Spleen (tissue), 11 donors: ENCODE measurements at regions not wholly inside any gene's neighbourhood (a gene's known extent, or its start where the extent isn't known, plus 50 kb on each side); places are given as distances from the start of the nearest gene placed in this dataset.

Experiments
- DNase-seq: peaks from one replicate; pipeline ENCODE4 v3.0.0-alpha.2; 2020
- H3K27ac ChIP-seq, 8 donors: fragments of 200-600 bp; sonication (generic) in 7 of 8; 1 replicate in 4 of 8; 2 replicates in 4 of 8; pipeline versions ENCODE4 v1.5.0 to v1.8.0; 2016 to 2021; ENCODE audit warnings: inconsistent platforms in 4 of 8, mild to moderate bottlenecking in 4 of 8, moderate library complexity in 1 of 8
- H3K27me3 ChIP-seq, 7 donors: fragments of 200-600 bp; sonication (generic) in 6 of 7; replicated peaks in 1 of 7; 1 replicate in 4 of 7; 2 replicates in 3 of 7; pipeline versions ENCODE4 v1.5.0 to v1.8.0; 2016 to 2021; ENCODE audit warnings: inconsistent platforms in 3 of 7, mild to moderate bottlenecking in 1 of 7
- H3K36me3 ChIP-seq, 6 donors: fragments of 200-600 bp; sonication (generic) in 5 of 6; 1 replicate in 4 of 6; 2 replicates in 2 of 6; pipeline versions ENCODE4 v1.5.0 to v1.8.0; 2016 to 2021; ENCODE audit warnings: inconsistent platforms in 2 of 6
- H3K4me1 ChIP-seq, 6 donors: fragments of 200-600 bp; sonication (generic) in 5 of 6; 1 replicate in 3 of 6; 2 replicates in 3 of 6; pipeline versions ENCODE4 v1.5.0 to v1.8.0; 2016 to 2021; ENCODE audit warnings: inconsistent platforms in 3 of 6
- H3K4me3 ChIP-seq, 8 donors: fragments of 200-600 bp; sonication (generic) in 7 of 8; 1 replicate in 4 of 8; 2 replicates in 4 of 8; pipeline versions ENCODE4 v1.5.0 to v1.8.0; 2016 to 2021; ENCODE audit warnings: inconsistent platforms in 4 of 8, mild to moderate bottlenecking in 4 of 8, moderate library complexity in 2 of 8
- H3K9me3 ChIP-seq, 8 donors: fragments of 200-600 bp; sonication (generic) in 7 of 8; 1 replicate in 4 of 8; 2 replicates in 4 of 8; pipeline versions ENCODE4 v1.5.0 to v1.8.0; 2016 to 2021; ENCODE audit warnings: inconsistent platforms in 4 of 8
- POLR2A ChIP-seq, 3 donors: fragments of 450-650 bp; IDR thresholded peaks; one replicate each; pipeline ENCODE4 v1.5.1; 2017; ENCODE audit warnings: antibody characterized with exemption in 3 of 3, mild to moderate bottlenecking in 1 of 3
- POLR2AphosphoS5 ChIP-seq, 3 donors: sonication (generic); formaldehyde crosslinking; IDR thresholded peaks; one replicate each; pipeline ENCODE4 v1.5.1; 2017; ENCODE audit warnings: antibody characterized with exemption in 3 of 3
- WGBS, 5 donors: extraction: QIAGEN DNeasy Blood & Tissue Kit in 3 of 5; methylation state at CpG; one replicate each; pipeline versions ENCODE4 v1.1.5 to v1.1.7; 2013 to 2018; 5-methylcytosine and 5-hydroxymethylcytosine counted together
- intact Hi-C: fragments of 100-400 bp; cut with DNase I; formaldehyde crosslinking; loops from one replicate; pipeline ENCODE4 v1.15.0; 2023; ENCODE audit warnings: low total_unique reads
- TF ChIP-seq, protein P1 (sequence below), 11 experiments: fragments of 200-600 bp in 7 of 11; fragments of 450-650 bp in 4 of 11; sonication (generic) in 4 of 11; IDR thresholded peaks in 8 of 11; conservative IDR thresholded peaks in 3 of 11; 1 replicate in 7 of 11; 2 replicates in 4 of 11; pipeline versions ENCODE4 v1.4.0 to v1.8.0; 2016 to 2021; ENCODE audit warnings: antibody characterized with exemption in 11 of 11, inconsistent platforms in 4 of 11, mild to moderate bottlenecking in 1 of 11
- donor health status: healthy with polysubstance abuse.
- donor health status: DM: no; HTN: no; CAD: no; lungs with moderate emphysema.
- donor health status: DM: no; HTN: no; CAD: no.
- donor health status: Bipolar disorder and iron deficiency.
- donor health status: healthy.
- donor health status: DM: no; HTN: no; CAD: no.
- donor health status: DM: yes; HTN: yes; CAD: no.

DNA sequence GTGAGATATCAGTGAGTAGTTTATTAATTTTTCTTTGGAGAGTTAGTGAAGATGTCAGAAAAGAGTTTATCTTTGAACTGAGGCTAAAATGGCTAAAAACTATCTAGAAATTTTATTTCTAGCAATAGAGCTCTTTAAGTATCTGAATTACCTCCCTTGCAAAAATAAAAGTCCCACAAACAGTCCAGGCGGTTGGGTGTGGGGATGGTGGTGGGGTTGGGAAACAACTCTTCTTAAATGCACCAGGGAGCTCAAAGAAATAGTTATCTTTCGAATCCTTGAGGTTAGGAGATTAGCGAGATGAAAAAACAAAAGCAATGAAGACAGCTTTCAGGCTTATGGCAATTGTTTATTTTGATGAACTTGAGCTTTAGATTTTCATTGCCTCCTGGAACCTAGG is 1299.1 kb upstream of the ADGRB3 start:
- 65 to 86% (median 76%) methylated on average over 3 of the region's 3 CpGs for WGBS, 5 donors
- no peaks in the 10 kb centered on the region for H3K27me3 ChIP-seq
- TF ChIP-seq, protein P1, sequence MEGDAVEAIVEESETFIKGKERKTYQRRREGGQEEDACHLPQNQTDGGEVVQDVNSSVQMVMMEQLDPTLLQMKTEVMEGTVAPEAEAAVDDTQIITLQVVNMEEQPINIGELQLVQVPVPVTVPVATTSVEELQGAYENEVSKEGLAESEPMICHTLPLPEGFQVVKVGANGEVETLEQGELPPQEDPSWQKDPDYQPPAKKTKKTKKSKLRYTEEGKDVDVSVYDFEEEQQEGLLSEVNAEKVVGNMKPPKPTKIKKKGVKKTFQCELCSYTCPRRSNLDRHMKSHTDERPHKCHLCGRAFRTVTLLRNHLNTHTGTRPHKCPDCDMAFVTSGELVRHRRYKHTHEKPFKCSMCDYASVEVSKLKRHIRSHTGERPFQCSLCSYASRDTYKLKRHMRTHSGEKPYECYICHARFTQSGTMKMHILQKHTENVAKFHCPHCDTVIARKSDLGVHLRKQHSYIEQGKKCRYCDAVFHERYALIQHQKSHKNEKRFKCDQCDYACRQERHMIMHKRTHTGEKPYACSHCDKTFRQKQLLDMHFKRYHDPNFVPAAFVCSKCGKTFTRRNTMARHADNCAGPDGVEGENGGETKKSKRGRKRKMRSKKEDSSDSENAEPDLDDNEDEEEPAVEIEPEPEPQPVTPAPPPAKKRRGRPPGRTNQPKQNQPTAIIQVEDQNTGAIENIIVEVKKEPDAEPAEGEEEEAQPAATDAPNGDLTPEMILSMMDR (IDR thresholded peaks at IDR 0.05 in 8 of 11, conservative IDR thresholded peaks at IDR 0.05 in 3 of 11) = no peak
- TF ChIP-seq POLR2AphosphoS5 (IDR thresholded peaks at IDR 0.05) (no peak), POLR2A (IDR thresholded peaks at IDR 0.05) (no peak)
- no peak overlapping the region for H3K27ac ChIP-seq
- H3K4me1 ChIP-seq = no peaks in the 10 kb centered on the region
- no peak overlapping the region for H3K4me3 ChIP-seq
- intact Hi-C loops = no loop called here
- no peak for DNase-seq
- no peaks in the 10 kb centered on the region for H3K36me3 ChIP-seq
- H3K9me3 ChIP-seq = no peaks in the 10 kb centered on the region

DNA sequence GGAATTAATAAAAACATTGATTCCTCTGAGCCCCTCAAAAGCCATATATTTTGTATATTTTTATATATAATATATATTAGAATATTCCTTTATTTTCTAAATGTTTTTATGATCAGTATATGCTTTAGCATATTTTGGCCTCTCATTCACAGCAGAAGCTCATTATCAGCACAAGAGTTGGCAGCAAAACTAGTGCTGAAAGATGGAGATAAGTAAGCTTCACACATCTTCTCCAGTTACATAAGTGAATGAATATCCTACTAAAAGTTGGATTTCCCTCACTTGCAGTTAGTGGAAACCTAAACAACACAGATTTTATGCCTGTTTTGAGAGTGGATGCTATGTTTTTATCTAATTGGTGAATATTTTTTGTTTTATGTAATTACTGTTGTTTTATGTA is 1303.8 kb upstream of the ADGRB3 start:
- no peaks in the 10 kb centered on the region for H3K4me1 ChIP-seq
- no peaks in the 10 kb centered on the region for H3K27me3 ChIP-seq
- peaks cover 0 to 5% (median 0%) of the 10 kb centered on the region in 8 donors for H3K9me3 ChIP-seq
- TF ChIP-seq POLR2A (IDR thresholded peaks at IDR 0.05) (no peak), POLR2AphosphoS5 (IDR thresholded peaks at IDR 0.05) (no peak)
- TF ChIP-seq, protein P1 (IDR thresholded peaks at IDR 0.05 in 8 of 11, conservative IDR thresholded peaks at IDR 0.05 in 3 of 11) = no peak
- H3K36me3 ChIP-seq = no peaks in the 10 kb centered on the region
- no peak for DNase-seq
- no peak overlapping the region for H3K27ac ChIP-seq
- intact Hi-C loops = no loop called here
- H3K4me3 ChIP-seq = no peak overlapping the region

DNA sequence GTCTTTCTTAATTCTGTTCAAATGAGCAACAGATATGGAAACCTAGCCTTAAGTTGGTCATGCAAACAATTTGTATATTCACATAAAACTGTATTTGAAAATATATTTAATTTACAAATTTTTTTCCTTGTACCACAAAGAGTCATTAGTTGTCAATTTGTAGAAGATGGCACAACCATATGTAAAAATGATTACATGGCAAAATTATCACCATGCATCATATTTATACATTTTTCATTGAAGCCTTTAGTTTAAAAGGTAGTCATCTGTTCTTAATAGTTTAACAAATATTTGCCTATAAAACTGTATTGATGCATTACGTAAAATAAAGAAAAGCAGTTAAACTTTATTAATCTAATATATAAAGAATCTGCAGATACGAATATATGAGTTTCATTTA is 1306.8 kb upstream of the ADGRB3 start:
- Histone ChIP-seq H3K4me1 (no peaks in the 10 kb centered on the region), H3K27ac (no peak overlapping the region), H3K27me3 (no peaks in the 10 kb centered on the region), H3K36me3 (no peaks in the 10 kb centered on the region), H3K9me3 (peaks cover 0 to 12% (median 2%) of the 10 kb centered on the region in 8 donors), H3K4me3 (no peak overlapping the region)
- intact Hi-C loops = no loop called here
- TF ChIP-seq, protein P1 (IDR thresholded peaks at IDR 0.05 in 8 of 11, conservative IDR thresholded peaks at IDR 0.05 in 3 of 11) = no peak
- TF ChIP-seq POLR2AphosphoS5 (IDR thresholded peaks at IDR 0.05) = no peak
- TF ChIP-seq POLR2A (IDR thresholded peaks at IDR 0.05) = no peak
- 59 to 86% (median 66%) methylated on average over 2 of the region's 2 CpGs for WGBS, 5 donors
- no peak for DNase-seq

DNA sequence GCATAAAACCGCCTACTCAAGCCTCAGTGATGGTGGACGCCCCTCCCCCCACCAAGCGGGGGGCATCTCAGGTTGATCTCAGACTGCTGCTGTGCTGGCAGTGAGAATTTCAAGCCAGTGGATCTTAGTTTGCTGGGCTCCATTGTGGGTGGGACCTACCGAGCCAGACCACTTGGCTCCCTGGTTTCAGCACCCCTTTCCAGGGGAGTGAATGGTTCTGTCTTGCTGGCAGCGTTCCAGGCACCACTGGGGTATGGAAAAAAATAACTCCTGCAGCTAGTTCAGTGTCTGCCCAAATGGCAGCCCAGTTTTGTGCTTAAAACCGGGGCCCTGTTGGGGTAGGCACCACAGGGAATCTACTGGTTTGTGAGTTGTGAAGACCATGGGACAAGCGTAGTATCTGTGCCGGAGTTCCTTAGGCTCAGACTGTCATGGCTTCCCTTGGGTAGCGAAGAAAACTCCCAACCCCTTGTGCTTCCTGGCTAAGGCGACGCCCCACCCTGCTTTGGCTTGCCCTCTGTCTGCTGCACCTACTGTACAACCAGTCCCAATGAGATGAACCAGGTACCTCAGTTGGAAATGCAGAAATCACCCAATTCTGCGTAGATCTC is 1334.5 kb upstream of the ADGRB3 start:
- TF ChIP-seq POLR2A (IDR thresholded peaks at IDR 0.05) (no peak), POLR2AphosphoS5 (IDR thresholded peaks at IDR 0.05) (no peak)
- TF ChIP-seq, protein P1 (IDR thresholded peaks at IDR 0.05 in 8 of 11, conservative IDR thresholded peaks at IDR 0.05 in 3 of 11) = no peak
- H3K4me1 ChIP-seq = no peaks in the 10 kb centered on the region
- no peak overlapping the region for H3K27ac ChIP-seq
- peaks cover 0 to 13% (median 2%) of the 10 kb centered on the region in 8 donors for H3K9me3 ChIP-seq
- WGBS, 5 donors = 78 to 91% (median 81%) methylated on average over 12 of the region's 12 CpGs
- no peaks in the 10 kb centered on the region for H3K36me3 ChIP-seq
- no peak overlapping the region for H3K4me3 ChIP-seq
- no peaks in the 10 kb centered on the region for H3K27me3 ChIP-seq
- peak; percentile 47 for DNase-seq
- intact Hi-C loops = no loop called here
